Cardiac muscle cell (in vitro differentiated cells and primary cell): ENCODE measurements at regions not wholly inside any gene's neighbourhood (a gene's known extent, or its start where the extent isn't known, plus 50 kb on each side); places are given as distances from the start of the nearest gene placed in this dataset.

Experiments
- DNase-seq, 2 donors: peaks; one replicate each; pipeline versions ENCODE4 v3.0.0 to v3.0.0-alpha.2; 2010 to 2017; ENCODE audit warnings: low read depth in 1 of 2, low spot score in 1 of 2
- H3K27ac ChIP-seq: fragments of 200-600 bp; sonication (generic); 2 replicates; pipeline ENCODE4 v1.5.1; 2016
- H3K27me3 ChIP-seq: fragments of 200-600 bp; sonication (generic); 2 replicates; pipeline ENCODE4 v1.6.0; 2016; ENCODE audit warnings: control low read depth
- H3K36me3 ChIP-seq: fragments of 200-600 bp; sonication (generic); 2 replicates; pipeline ENCODE4 v1.5.1; 2016; ENCODE audit warnings: control low read depth
- H3K4me1 ChIP-seq: fragments of 200-600 bp; sonication (generic); 2 replicates; pipeline ENCODE4 v1.8.1; 2017; ENCODE audit warnings: low read depth, mild to moderate bottlenecking, mixed run types
- H3K4me3 ChIP-seq: fragments of 200-600 bp; sonication (generic); 2 replicates; pipeline ENCODE4 v1.5.1; 2016; ENCODE audit warnings: mild to moderate bottlenecking
- H3K9me3 ChIP-seq: fragments of 200-600 bp; sonication (generic); 2 replicates; pipeline ENCODE4 v1.5.1; 2017; ENCODE audit warnings: low read depth, mild to moderate bottlenecking, control low read depth
- CTCF ChIP-seq: IDR thresholded peaks from 2 replicates; pipeline ENCODE4 v1.5.1; 2012; ENCODE audit warnings: low read depth, mild to moderate bottlenecking, low read length

- Histone ChIP-seq H3K27ac (no peak overlapping the region), H3K4me3 (no peak overlapping the region), H3K36me3 (no peaks in the 10 kb centered on the region), H3K27me3 (no peaks in the 10 kb centered on the region), H3K9me3 (no peaks in the 10 kb centered on the region), H3K4me1 (no peaks in the 10 kb centered on the region)
- DNase-seq, result no peak
- TF ChIP-seq CTCF, result no peak
Measured at GRCh38 chr2:234414596-234414995, 82.3 kb downstream of the ARL4C start.

- Histone ChIP-seq H3K4me1 (no peaks in the 10 kb centered on the region), H3K9me3 (no peaks in the 10 kb centered on the region), H3K36me3 (no peaks in the 10 kb centered on the region), H3K27ac (no peak overlapping the region), H3K4me3 (no peak overlapping the region), H3K27me3 (no peaks in the 10 kb centered on the region)
- peak in 1 of 2 donors; percentile 39 for DNase-seq
- TF ChIP-seq CTCF, result no peak
Measured at GRCh38 chr2:234412726-234413125, 84.2 kb downstream of the ARL4C start.

GRCh38 chr2:234411793-234412192 is 85.1 kb downstream of the ARL4C start:
- DNase-seq, result no peak
- Histone ChIP-seq H3K4me1 (no peaks in the 10 kb centered on the region), H3K36me3 (no peaks in the 10 kb centered on the region), H3K27me3 (no peaks in the 10 kb centered on the region), H3K9me3 (no peaks in the 10 kb centered on the region), H3K4me3 (no peak overlapping the region), H3K27ac (no peak overlapping the region)
- TF ChIP-seq CTCF, result no peak

DNA sequence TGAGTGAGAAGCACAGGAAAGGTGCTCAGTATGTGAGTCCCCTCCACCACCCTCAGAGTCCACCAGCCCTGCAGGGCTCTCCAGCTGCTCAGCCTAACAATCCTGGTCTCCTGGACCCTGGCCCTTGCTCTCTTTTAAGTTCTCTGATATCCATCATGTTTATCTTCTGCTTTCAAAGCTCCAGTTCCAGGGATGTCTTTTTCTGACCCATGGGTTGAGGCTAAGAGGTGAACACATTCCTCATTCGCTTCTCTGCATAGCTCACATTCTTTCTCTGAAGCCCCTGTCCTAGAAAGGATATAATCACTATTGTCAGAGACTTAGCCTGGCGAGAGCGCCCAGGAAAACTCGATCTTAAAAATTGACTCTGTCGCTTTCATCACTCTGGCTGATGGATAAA is 86.4 kb downstream of the ARL4C start:
- peak overlapping the region; percentile 70 for H3K27ac ChIP-seq
- TF ChIP-seq CTCF, result no peak
- no peaks in the 10 kb centered on the region for H3K4me1 ChIP-seq
- H3K4me3 ChIP-seq, result no peak overlapping the region
- H3K36me3 ChIP-seq, result no peaks in the 10 kb centered on the region
- no peaks in the 10 kb centered on the region for H3K9me3 ChIP-seq
- no peaks in the 10 kb centered on the region for H3K27me3 ChIP-seq
- peak in 1 of 2 donors; percentile 46 for DNase-seq

DNA sequence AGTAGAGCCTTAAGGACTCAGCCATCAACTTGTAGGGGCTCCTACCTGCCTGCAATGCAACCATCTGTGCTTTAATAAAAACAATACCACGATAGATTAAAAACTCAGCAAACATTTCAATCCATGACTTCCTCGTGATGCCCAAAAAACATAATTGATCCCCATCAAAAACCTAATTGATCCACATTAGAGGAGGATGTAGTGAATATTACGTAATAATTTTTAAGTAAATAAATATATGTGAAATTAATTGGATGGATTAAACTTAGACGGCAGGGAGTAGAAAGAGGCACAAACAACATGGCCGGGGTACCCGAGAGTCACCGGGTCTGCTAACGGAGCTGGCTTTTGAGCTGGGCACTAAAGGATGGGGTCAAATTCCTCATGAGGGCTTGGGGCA is 87.3 kb downstream of the ARL4C start:
- no peak for TF ChIP-seq CTCF
- Histone ChIP-seq H3K27ac (peak overlapping the region; percentile 70), H3K36me3 (no peaks in the 10 kb centered on the region), H3K4me1 (no peaks in the 10 kb centered on the region), H3K9me3 (no peaks in the 10 kb centered on the region), H3K27me3 (no peaks in the 10 kb centered on the region), H3K4me3 (no peak overlapping the region)
- no peak for DNase-seq

DNA sequence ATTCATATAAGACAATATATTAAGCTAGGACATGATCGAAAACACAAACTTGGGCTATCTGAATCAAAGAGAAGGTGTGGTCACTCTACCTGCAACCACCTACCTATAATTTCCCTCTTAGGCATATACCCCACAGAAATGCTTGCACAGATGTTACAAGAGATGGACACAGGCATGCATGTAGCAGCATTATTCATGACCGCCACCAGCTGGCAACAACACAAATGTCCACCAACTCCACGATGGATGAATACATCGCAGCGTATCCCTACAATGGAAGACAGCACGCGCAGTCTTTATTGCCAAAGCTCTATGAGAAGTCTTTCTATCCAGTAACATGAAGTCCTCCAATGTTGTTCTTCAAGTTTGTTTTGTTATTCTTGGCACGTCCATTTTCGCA is 90.8 kb downstream of the ARL4C start:
- no peak for DNase-seq
- H3K27ac ChIP-seq, result no peak overlapping the region
- no peak for TF ChIP-seq CTCF

More for the DNA sequence above, 90.8 kb downstream of the ARL4C start:
- Histone ChIP-seq H3K4me1 (no peaks in the 10 kb centered on the region), H3K4me3 (no peak overlapping the region), H3K36me3 (no peaks in the 10 kb centered on the region), H3K9me3 (no peaks in the 10 kb centered on the region), H3K27me3 (no peaks in the 10 kb centered on the region)
